H1 (cell line): ENCODE measurements at regions not wholly inside any gene's neighbourhood (a gene's known extent, or its start where the extent isn't known, plus 50 kb on each side); places are given as distances from the start of the nearest gene placed in this dataset.
"Not testable (repeated sequence)": the region's sequence is repeated elsewhere in the genome, so short reads cannot be mapped to it uniquely, and the experiment has no call there.

Experiments used
- CTCF ChIA-PET: fragments of 300-600 bp; sonication (Branson Sonifier 250); formaldehyde crosslinking; loops from one replicate; lab custom pipeline; 2021; ENCODE audit not compliant: partially characterized antibody; lab: Charles Lee
- POLR2A ChIA-PET: fragments of 300-600 bp; sonication (Branson Sonifier 250); formaldehyde crosslinking; loops from one replicate; lab custom pipeline; 2021; ENCODE audit warnings: inconsistent platforms; ENCODE audit not compliant: partially characterized antibody; lab: Charles Lee
- DNase-seq, 2 experiments: peaks; one replicate each; pipeline versions ENCODE4 v3.0.0 to v3.0.0-alpha.2; 2010 to 2022; ENCODE audit warnings: low spot score in 2 of 2, low read depth in 1 of 2, mixed read lengths in 1 of 2
- FAIRE-seq: peaks from 2 replicates; lab custom pipeline; 2011; peaks lifted over from hg19 to GRCh38; lab: Jason Lieb, UNC
- H2AFZ ChIP-seq: 2 replicates; pipeline ENCODE4 v1.8.1; 2012; ENCODE audit warnings: low read length, inconsistent platforms
- H2AK5ac ChIP-seq: 2 replicates; pipeline ENCODE4 v1.6.1; 2013; ENCODE audit warnings: low read depth, low read length
- H2BK120ac ChIP-seq: replicated peaks from 2 replicates; pipeline ENCODE3; 2013; ENCODE audit warnings: low read depth, low read length, inconsistent platforms
- H2BK12ac ChIP-seq: 2 replicates; pipeline ENCODE4 v1.6.1; 2013; ENCODE audit warnings: low read depth, low read length
- H2BK15ac ChIP-seq: 2 replicates; pipeline ENCODE4 v1.6.1; 2013; ENCODE audit warnings: low read length
- H2BK20ac ChIP-seq: 2 replicates; pipeline ENCODE4 v1.6.1; 2013; ENCODE audit warnings: low read length
- H2BK5ac ChIP-seq: 2 replicates; pipeline ENCODE4 v1.6.1; 2013; ENCODE audit warnings: low read depth, low read length
- H3K14ac ChIP-seq: 2 replicates; pipeline ENCODE4 v1.6.1; 2013; ENCODE audit warnings: inconsistent platforms; ENCODE audit not compliant: insufficient read length
- H3K18ac ChIP-seq: 2 replicates; pipeline ENCODE4 v1.6.1; 2013; ENCODE audit warnings: low read length; ENCODE audit errors: extremely low read depth
- H3K23ac ChIP-seq: 2 replicates; pipeline ENCODE4 v1.6.1; 2013; ENCODE audit warnings: inconsistent platforms; ENCODE audit not compliant: insufficient read length
- H3K23me2 ChIP-seq: 2 replicates; pipeline ENCODE4 v1.6.1; 2013; ENCODE audit warnings: low read depth, low read length
- H3K27ac ChIP-seq: 2 replicates; pipeline ENCODE4 v1.6.1; 2011; ENCODE audit warnings: low read depth, low read length, inconsistent platforms
- H3K27me3 ChIP-seq, 4 experiments: replicated peaks in 1 of 4; 1 replicate in 1 of 4; 2 replicates in 3 of 4; pipeline versions ENCODE4 v1.6.1 to v1.8.1; 2011 to 2013; ENCODE audit warnings: low read length in 3 of 4, mild to moderate bottlenecking in 3 of 4, inconsistent platforms in 2 of 4, mixed read lengths in 2 of 4, moderate library complexity in 1 of 4; ENCODE audit not compliant: control insufficient read depth in 3 of 4, insufficient read depth in 3 of 4; ENCODE audit errors: extremely low read depth in 1 of 4
- H3K36me3 ChIP-seq, 4 experiments: 2 replicates each; pipeline versions ENCODE4 v1.6.1 to v1.8.1; 2011 to 2013; ENCODE audit warnings: mild to moderate bottlenecking in 4 of 4, low read length in 3 of 4, moderate library complexity in 2 of 4, control low read depth in 1 of 4, inconsistent platforms in 1 of 4; ENCODE audit not compliant: insufficient read depth in 4 of 4, control insufficient read depth in 2 of 4
- H3K4ac ChIP-seq: replicated peaks from 2 replicates; pipeline ENCODE3; 2013; ENCODE audit warnings: low read length, low read depth, mixed read lengths, inconsistent platforms; ENCODE audit not compliant: insufficient read length
- H3K4me1 ChIP-seq, 4 experiments: replicated peaks in 1 of 4; 1 replicate in 1 of 4; 2 replicates in 3 of 4; pipeline versions ENCODE4 v1.6.1 to v1.8.1; 2011 to 2013; ENCODE audit warnings: low read length in 3 of 4, inconsistent platforms in 2 of 4, mixed read lengths in 1 of 4; ENCODE audit not compliant: insufficient read depth in 4 of 4, control insufficient read depth in 3 of 4
- H3K4me2 ChIP-seq, 2 experiments: 2 replicates each; pipeline versions ENCODE4 v1.6.1 to v1.8.1; 2011 to 2013; ENCODE audit warnings: low read depth in 2 of 2, low read length in 2 of 2, control low read depth in 1 of 2, inconsistent platforms in 1 of 2, mild to moderate bottlenecking in 1 of 2; ENCODE audit not compliant: insufficient read depth in 1 of 2
- H3K4me3 ChIP-seq, 4 experiments: fragments of 200-600, 300-600 bp in 1 of 4; sonication (generic), shearing (Covaris generic), sonication (Bioruptor Twin) in 1 of 4; 2 replicates each; pipeline versions ENCODE4 v1.5.1 to v1.8.1; 2011 to 2016; ENCODE audit warnings: low read length in 4 of 4, low read depth in 3 of 4, control low read depth in 2 of 4, inconsistent platforms in 2 of 4, mild to moderate bottlenecking in 2 of 4, mixed read lengths in 1 of 4, moderate library complexity in 1 of 4; ENCODE audit not compliant: insufficient read depth in 2 of 4; ENCODE audit errors: extremely low read depth in 1 of 4
- H3K56ac ChIP-seq: replicated peaks from 2 replicates; pipeline ENCODE3; 2013; ENCODE audit warnings: low read depth, mild to moderate bottlenecking, mixed read lengths, low read length, inconsistent platforms; ENCODE audit not compliant: insufficient read length
- H3K79me1 ChIP-seq: 2 replicates; pipeline ENCODE4 v1.6.1; 2013; ENCODE audit warnings: low read depth, low read length, control low read depth
- H3K79me2 ChIP-seq, 2 experiments: 2 replicates each; pipeline versions ENCODE4 v1.6.1 to v1.8.1; 2012 to 2013; ENCODE audit warnings: low read length in 2 of 2, mild to moderate bottlenecking in 2 of 2, inconsistent platforms in 1 of 2; ENCODE audit not compliant: insufficient read depth in 2 of 2, control insufficient read depth in 1 of 2
- H3K9ac ChIP-seq, 4 experiments: replicated peaks in 1 of 4; 1 replicate in 1 of 4; 2 replicates in 3 of 4; pipeline versions ENCODE4 v1.6.1 to v1.8.1; 2011 to 2013; ENCODE audit warnings: low read depth in 3 of 4, low read length in 3 of 4, control low read depth in 2 of 4, mild to moderate bottlenecking in 2 of 4, moderate library complexity in 2 of 4, inconsistent platforms in 1 of 4; ENCODE audit errors: extremely low read depth in 1 of 4
- H3K9me3 ChIP-seq, 2 experiments: 2 replicates each; pipeline versions ENCODE4 v1.6.1 to v1.8.1; 2012 to 2013; ENCODE audit warnings: mild to moderate bottlenecking in 2 of 2, moderate library complexity in 2 of 2, control low read depth in 1 of 2, inconsistent platforms in 1 of 2, low read depth in 1 of 2, low read length in 1 of 2, mixed read lengths in 1 of 2; ENCODE audit not compliant: insufficient read depth in 2 of 2
- H4K20me1 ChIP-seq, 2 experiments: replicated peaks in 1 of 2; 2 replicates each; pipeline versions ENCODE3 to v1.8.1; 2011 to 2013; ENCODE audit warnings: inconsistent platforms in 2 of 2, low read length in 2 of 2, mild to moderate bottlenecking in 1 of 2; ENCODE audit not compliant: insufficient read depth in 2 of 2, control insufficient read depth in 1 of 2
- H4K5ac ChIP-seq: 2 replicates; pipeline ENCODE4 v1.6.1; 2013; ENCODE audit warnings: low read length, low read depth, mixed read lengths, inconsistent platforms; ENCODE audit not compliant: insufficient read length
- H4K8ac ChIP-seq: 2 replicates; pipeline ENCODE4 v1.8.0; 2013; ENCODE audit warnings: mild to moderate bottlenecking, moderate library complexity, low read length, inconsistent platforms; ENCODE audit not compliant: insufficient read depth; ENCODE audit errors: extremely low read depth
- H4K91ac ChIP-seq: replicated peaks from 2 replicates; pipeline ENCODE3; 2013; ENCODE audit warnings: low read length, mixed read lengths, inconsistent platforms; ENCODE audit not compliant: insufficient read length
- WGBS, 2 experiments: shearing (Covaris generic) in 1 of 2; methylation state at CpG; one replicate each; pipeline versions ENCODE4 v1.1.6 to v1.1.7; 2013 to 2015; ENCODE audit warnings: low lambda C conversion rate in 2 of 2, mixed read lengths in 2 of 2, inconsistent platforms in 1 of 2, low coverage in 1 of 2, missing lambda C conversion rate in 1 of 2; ENCODE audit not compliant: insufficient replicate concordance in 2 of 2, insufficient coverage in 1 of 2, insufficient read length in 1 of 2; ENCODE audit errors: extremely low coverage in 1 of 2, missing lambda C conversion rate in 1 of 2; 5-methylcytosine and 5-hydroxymethylcytosine counted together

DNA sequence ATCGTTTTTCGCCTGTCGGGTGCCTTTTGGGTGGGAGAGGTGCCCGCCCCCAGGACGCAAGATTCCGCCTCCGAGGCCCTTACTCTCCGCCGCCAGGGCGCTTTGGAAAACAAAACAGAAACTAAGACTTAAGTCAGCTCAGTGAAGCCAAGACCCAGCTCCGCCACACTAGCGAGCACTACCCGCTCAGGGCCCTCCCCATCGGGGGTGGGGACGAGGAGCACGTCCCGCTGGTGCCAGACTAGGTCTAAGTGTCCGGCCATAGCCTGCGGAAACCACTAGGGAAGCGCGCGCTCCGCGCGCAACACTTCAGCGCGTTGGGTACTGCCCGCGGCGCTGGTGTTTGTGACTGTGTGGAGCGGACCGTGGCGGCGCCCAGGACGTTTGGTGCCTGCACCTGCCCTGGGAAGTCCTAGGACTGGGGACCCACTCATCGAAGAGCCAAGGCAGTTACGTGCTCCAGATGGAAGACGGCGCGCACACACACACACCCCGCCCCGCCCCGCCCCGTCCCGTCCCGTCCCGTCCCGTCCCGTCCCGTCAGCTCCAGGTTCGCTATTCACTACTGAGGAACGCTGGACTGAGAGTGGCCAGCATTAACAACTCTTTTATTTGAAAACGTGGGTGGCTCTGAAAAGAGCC, 57.6 kb upstream of the BOLA1 start:
- H3K27ac ChIP-seq, H2BK5ac ChIP-seq, H3K4me3 ChIP-seq, H3K23me2 ChIP-seq, H3K18ac ChIP-seq, H4K20me1 ChIP-seq, H3K36me3 ChIP-seq, H2BK120ac ChIP-seq, H2BK15ac ChIP-seq, H3K23ac ChIP-seq, H4K91ac ChIP-seq, H3K79me1 ChIP-seq, FAIRE-seq, CTCF ChIA-PET, H3K4me2 ChIP-seq, H2BK12ac ChIP-seq, POLR2A ChIA-PET, H3K9ac ChIP-seq, H4K5ac ChIP-seq, H3K14ac ChIP-seq, H3K9me3 ChIP-seq, DNase-seq, H2BK20ac ChIP-seq, H2AFZ ChIP-seq, H3K56ac ChIP-seq, H3K4ac ChIP-seq, H2AK5ac ChIP-seq, H4K8ac ChIP-seq, H3K27me3 ChIP-seq: not testable (repeated sequence)
- no CpG with 5 or more reads among the region's 53 CpGs for WGBS, 2 experiments
- Histone ChIP-seq H3K79me2 (peaks cover 3 to 34% of the 10 kb centered on the region in 2 experiments; a peak in 3 of 4 replicates), H3K4me1 (peaks cover 0 to 13% (median 2%) of the 10 kb centered on the region in 4 experiments; a peak in 2 of 7 replicates)
